Liver (tissue), 2 donors: ENCODE measurements at regions not wholly inside any gene's neighbourhood (a gene's known extent, or its start where the extent isn't known, plus 50 kb on each side); places are given as distances from the start of the nearest gene placed in this dataset.

Experiments used
- CTCF ChIP-seq: fragments of 150-350 bp; IDR thresholded peaks from 2 replicates; pipeline ENCODE4 v1.5.1; 2017; ENCODE audit warnings: improper control_type of control experiment, low read depth, low read length; ENCODE audit not compliant: missing input control
- REST ChIP-seq: IDR thresholded peaks from 2 replicates; pipeline ENCODE4 v1.6.1; 2016; ENCODE audit warnings: antibody characterized with exemption, mild to moderate bottlenecking
- TF ChIP-seq, protein P1 (sequence below): IDR thresholded peaks from 2 replicates; pipeline ENCODE4 v1.6.1; 2016; ENCODE audit warnings: antibody characterized with exemption
- donor health status: healthy.

- TF ChIP-seq REST: no peak
- no peak for TF ChIP-seq CTCF
- TF ChIP-seq, protein P1, sequence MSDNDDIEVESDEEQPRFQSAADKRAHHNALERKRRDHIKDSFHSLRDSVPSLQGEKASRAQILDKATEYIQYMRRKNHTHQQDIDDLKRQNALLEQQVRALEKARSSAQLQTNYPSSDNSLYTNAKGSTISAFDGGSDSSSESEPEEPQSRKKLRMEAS: no peak
Measured at GRCh38 chr1:24986372-24986965, 56.4 kb upstream of the RUNX3 start.
